OCI-M1 (cell line): ENCODE measurements at regions not wholly inside any gene's neighbourhood (a gene's known extent, or its start where the extent isn't known, plus 50 kb on each side); places are given as distances from the start of the nearest gene placed in this dataset.

Source experiments
- DNase-seq: peaks from one replicate; lab custom pipeline; 2025; lab: John Stamatoyannopoulos, UW

DNA sequence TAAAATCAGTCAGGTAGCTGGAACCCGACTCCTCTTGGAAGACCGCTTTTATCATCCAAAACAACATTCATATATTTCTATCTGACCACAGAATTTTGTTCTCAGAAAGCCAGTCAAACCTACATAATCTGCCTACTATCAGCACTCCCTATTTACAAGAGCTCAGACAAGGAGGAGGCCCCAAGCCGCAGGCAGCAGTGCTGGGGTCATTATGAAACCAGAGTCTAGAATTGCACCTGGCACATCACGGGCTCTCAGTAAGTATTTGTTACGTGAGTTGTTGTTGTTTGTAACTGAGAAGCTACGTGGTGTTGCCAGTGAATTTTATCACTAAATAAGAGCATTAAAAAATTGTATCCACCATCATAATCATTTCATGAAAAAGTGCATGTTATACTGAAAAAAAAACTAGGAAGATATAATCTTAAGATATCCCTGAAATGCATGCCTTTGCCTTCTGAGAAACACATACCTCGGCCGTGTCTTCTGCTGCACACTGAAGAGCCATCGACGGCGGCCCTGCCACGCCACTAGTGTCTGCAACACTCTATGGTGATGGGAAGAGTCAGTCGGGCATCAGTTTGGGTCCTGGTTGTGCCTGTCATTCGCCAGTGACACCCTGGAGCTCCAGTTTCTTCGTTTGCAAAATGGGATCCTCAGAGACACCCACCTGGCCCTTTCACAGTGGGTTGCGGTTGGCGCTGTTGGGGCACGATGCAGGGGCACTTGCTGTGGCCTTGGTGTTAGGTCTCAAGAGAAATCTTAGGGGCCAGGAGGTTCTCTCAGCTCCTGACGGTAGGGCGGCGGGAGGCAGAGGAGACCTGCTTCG, 505.9 kb downstream of the EIPR1 start:
- no peak for DNase-seq

DNA sequence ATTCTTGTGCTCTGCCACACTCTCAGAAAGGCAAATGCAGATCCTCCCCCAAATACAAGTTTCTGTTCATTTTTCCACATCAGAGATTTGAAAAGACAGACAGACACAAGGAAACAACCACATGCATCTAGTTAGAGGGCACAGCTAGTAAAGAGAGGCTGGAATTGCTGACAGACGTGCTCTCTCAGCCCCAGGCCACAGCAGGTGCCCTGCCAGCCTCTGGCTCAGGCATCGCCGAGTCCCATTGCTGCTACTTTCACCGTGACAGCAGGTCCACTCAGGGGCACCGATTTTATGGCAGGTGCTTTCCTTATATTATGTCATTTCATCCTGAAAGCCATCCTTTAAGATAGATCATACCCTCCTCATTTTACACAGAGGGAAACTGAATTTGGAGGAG, 507.5 kb downstream of the EIPR1 start:
- no peak for DNase-seq

DNA sequence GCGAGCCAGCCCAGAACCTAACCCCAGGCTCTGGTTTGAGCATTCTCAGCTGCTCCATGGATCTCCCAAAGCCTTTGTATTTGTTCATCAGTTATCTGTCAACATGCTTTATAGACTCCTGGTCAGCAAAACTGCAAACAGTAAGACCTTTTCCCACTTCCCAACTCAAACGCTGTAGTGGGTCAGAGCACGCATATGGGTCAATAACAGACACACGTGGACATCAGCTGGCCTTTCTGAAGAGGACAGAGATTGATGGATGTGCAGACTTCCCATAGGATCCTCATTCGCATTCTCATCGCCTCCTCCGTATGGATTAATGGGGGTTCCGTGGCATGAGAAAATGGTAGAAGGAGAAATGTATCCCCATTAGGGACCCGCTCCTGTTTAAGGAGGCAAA, 508.1 kb downstream of the EIPR1 start:
- no peak for DNase-seq

DNA sequence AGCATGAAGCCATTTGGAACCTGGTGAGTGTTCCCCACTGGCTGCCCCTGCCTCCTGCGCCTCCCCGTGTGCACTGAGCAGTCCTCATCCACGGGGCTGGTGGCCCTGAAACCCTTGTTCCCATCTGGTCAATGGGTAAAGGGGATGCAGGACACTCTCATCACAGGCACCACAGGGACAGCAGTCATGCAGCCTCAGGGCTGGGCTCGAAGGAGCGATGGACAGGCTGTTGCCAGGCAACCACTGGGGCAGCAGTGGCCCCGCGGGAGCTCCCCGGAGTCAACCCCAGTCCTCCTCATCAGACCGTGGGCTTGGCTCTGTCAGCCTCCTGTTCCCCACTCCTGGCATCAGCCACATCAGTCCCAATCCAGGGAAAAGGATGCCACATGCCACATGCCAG, 509.5 kb downstream of the EIPR1 start:
- DNase-seq = no peak

DNA sequence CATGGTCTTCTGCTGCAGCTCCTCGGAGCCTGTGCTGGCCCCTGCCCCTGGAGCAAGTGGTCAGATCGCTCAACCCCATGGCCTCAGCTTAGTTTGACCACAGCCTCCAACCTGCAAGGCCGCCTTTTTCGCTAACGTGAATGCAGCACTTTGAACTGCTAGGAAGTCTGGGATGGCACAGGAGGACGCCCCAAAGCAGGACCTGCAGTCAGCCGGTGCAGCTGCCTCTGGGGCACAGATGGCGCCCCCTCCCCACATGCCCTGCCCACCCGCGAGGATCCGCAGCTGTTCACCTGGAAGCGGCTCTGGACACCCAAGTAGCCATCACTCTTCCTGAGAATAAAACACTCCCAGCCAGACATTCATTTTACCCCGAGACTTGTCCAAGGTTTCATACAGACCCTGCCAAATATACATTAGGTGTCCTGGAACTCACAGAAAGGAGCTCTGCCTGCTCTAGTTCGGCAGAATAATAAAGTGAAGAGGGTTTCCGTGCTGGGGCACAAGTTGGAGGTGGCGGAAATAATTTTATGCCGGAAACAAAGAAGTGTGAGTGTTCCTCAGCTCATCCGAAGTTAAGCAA, 510.1 kb downstream of the EIPR1 start:
- DNase-seq = no peak

DNA sequence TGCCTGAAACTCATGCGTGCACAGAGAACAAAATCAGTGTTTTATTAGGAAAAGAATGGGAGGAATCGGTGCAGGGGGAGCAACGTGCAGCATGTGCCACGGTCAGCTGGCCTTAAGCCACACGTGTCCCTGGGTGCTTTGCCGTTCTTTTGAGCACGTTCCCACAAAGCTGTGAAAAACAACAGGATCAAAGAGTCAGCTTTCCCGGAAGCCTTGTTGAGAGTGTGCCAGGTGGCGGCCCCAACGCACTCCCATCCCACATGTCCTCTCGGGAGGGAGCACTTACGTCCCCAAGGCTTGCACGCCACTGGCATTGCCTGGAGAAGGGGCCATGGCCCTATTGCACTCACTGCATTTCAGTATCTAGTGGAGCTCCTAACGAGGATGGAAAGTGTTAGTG, 511.2 kb downstream of the EIPR1 start:
- no peak for DNase-seq

DNA sequence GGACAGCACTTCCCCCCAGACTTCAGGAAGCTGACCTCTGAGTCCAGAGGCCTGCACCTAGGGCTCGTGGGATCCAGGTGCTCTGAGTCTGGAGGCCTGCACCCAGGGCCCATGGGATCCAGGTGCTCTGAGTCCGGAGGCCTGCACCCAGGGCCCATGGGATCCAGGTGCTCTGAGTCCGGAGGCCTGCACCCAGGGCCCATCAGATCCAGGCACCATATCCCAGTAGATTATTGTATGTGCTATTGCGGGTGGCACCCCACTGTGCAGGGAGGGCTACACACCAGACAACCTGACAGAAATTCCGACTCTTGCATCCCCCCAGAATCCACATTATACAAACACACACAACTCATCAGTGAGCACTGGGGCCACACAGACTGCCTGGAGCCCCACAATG, 515.2 kb downstream of the EIPR1 start:
- no peak for DNase-seq

DNA sequence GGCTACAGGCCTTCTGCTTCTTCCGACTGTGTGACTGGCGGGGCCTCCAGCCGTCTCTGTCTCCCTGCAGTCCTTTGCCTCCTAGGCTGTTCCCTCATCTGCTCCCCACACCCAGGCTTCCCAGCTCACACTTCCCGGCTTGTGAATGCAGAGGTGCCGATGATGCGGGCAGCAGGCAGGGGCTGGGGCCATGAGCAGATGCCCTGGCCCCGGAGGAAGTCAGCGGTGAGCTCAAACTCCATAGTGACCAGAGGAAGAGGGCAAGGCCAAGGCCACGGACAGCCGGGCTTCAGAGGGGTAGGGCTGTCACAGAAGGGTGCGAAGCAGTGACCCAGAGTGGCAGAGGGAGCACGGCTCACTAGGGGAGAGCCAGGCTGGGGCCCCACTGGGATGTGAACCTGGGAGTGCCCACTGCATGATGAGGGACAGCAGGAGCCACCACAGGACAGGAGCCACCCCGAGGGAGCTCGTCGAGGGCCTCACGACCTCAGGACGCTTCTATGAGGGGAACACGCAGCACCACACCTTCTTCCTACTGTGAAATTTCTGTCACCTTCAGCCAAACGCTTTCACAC, 515.9 kb downstream of the EIPR1 start:
- no peak for DNase-seq

DNA sequence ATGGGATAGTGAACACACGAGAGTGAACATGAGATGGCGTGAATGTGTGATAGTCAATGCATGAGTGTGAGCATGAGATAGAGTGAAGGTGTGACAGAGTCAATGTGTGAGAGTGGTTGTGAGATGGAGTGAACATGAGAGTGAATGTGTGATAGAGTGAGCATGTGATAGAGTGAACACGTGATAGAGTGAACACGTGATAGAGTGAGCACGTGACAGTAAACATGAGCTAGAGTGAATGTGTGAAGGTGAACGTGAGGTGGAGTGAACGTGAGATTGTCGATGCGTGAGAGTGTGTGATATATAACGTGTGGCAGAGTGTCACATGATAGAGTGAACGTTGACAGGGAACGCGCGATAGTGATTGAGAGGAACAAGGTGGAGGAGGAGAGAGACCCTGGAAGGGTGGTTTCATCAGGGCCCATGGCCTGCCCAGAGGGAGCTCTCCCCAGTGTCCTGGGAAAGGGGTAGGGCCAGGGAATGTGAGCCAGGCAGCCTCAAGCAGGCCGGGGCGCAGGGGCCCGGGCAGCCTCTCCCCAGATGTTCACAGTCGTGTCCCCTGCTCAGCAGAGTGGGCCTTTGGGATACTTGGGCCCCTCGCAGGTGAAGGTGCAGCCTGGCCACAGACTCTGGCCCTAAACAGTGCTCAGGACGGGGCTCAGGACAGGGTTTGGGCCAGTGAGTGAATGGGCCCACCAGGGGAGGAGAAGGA, 516.9 kb downstream of the EIPR1 start:
- no peak for DNase-seq

DNA sequence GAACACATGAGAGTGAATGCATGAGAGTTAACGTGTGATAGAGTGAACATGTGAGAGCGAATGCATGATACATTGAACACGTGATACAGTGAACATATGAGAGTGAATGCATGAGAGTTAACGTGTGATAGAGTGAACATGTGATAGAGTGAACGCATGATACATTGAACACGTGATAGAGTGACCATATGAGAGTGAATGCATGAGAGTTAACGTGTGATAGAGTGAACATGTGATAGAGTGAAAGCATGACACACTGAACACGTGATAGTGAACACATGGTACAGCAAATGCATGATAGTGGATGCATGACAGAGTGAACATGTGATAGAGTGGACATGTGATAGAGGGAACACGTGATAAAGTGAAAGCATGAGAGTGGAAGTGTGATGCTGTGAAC, 517.9 kb downstream of the EIPR1 start:
- DNase-seq = no peak

DNA sequence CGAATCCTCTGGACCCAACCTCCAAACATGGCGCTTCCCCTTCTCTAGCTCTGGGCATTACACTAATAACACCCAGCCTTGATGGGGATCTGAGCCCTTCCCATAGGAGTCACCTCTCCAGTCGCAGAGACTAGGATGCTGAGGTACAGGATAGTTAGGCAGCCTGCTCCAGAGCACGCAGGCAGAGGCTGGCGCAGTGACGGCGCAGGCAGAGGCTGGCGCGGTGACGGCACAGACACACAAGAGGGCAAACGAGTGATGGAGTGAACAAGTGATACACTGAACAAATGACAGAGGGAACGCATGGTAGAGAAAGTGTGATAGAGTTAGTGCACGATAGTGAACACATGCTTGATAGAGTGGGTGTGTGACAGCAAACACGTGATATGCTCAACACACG, 518.5 kb downstream of the EIPR1 start:
- no peak for DNase-seq

DNA sequence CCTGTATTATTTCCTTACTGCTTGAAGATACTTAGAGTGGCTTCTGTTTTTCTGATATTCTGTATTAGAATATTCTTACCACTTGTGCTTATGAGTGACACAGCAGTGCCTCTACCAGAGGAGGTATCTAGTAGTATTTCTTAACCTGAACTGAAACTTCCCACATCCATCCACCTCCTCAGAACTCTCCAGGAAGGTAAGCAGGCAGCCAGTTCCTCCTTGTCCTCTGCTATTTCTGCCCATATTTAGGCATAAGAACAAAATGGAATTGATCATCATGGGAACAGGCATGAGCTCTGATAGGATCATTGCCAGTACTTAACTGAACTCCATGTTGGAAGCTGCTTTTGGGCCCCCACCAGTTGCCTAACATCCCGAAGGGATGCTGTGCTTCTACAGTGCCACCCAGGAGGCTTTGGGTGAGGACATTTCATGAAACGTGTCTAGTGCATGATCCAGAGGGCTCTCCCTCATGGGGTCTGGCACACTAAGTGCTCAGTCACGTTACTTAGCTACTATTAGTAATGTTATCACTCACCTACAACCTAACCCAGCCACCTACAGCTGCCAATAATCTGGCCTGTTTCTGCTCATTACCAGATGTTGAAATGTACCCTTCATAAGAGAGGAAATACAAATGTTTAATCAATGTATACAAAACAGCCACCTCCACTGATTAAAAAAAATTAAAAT, 520.7 kb downstream of the EIPR1 start:
- DNase-seq = no peak

DNA sequence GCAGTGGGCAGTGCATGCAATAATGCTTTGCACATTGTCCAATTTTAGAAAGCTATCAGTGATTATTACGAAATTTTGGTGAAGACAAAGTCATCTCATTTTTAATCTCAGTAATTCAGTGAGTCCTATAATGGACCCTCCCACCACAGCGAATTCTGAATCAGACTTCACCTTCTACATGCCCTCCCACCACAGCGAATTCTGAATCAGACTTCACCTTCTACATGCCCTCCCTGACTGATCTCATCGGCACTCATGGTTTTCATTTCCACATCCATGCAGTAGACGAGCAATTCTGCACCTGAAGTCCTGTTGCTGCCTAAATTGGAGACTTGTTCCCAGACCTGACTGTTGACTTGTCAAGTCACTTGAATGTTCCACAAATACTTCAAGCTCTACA, 522.3 kb downstream of the EIPR1 start:
- no peak for DNase-seq

DNA sequence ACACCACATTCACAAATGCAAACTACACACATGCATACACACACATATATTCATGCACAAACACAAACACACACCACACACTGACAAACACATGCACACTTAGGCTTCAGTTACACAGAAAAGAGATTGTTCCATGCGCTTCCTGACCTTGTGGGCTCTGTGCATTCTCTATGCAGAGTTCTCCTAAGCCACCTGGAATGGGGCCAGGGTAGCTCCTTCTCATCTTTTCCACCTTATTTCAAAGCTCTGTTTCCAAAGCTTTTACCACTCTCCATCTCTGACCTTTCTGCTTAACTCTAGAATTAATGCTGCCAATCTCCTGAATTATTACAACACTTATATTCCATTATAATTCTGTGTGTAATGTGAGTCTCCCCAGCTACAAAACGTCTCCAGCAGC, 522.3 kb upstream of the MYT1L start:
- DNase-seq = no peak

DNA sequence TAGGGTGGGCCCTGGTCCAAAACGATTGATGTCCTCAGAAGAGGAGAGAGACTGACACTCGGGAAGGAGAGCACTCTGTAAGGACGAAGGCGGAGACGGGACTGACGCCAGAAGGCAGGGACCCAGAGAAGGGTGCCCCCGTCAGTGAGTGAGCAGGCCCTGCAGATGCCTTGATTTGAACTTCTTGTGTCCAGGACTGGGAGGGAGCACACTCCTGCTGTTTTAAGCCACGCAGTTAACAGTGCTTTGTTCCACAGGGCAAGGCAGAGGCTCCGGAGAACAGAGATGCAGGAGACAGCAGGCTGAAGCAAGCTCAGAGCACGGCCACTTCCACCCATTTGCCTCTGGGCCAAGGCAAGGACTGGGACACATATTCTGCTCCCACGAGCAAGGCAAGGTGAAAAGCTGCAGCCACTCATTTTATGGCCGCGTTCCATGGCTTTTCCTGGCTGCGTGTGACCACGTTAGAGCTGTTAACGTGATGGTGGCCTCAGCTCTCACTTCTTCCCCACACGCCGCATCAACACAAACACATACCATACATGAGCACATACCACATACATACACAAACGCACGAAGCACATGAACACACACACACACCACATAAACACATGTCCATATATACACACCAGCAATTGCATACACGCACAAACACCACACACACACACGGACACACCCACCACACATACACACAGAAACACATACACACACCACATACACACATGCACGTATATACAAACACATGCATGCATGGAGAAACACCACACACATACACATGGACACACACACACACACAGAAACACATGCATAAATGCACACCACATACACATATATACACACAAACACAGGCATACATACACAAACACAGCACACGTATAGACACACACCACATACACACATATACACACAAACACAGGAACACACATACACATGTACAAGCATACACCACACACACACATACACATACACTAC, 521.0 kb upstream of the MYT1L start:
- DNase-seq = no peak

DNA sequence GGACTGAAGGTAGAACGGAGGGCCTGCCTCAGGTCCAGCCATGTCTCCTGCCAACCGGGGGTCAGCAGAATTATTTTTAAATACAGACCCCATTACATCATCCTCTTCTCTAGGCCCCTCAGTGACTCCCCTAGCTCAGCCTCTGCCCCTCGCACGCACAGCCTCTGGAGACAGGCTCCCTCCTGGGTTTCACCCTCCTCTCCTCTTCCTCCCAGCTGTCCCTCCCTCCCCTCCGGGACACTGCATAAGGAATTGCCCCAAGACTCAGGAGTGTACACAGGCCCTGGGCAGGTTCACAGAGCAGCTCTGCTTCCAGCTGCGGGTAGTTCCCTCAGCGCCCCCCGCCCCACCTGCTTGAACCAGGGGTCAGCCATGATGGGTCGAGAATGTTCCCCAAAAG, 520.2 kb upstream of the MYT1L start:
- no peak for DNase-seq

DNA sequence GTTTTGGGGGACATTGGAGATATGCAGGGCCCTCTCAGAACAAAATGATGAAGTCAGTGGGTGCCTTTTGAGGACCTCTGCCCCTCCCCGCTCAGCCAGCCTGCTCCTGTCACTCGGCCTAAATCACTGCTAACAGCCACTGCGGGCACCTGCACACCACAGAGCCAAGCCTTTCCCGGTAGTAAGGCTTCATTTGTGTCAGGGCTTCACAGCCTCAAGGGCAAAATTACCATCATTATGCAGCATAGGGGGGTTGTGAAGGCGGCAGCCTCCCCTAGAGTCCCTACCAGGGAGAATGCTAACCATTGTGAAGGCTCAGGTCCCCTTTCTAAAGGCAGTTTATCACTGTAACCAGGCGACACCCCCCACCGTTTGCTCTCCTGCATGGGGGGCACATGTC, 519.8 kb upstream of the MYT1L start:
- DNase-seq = no peak

DNA sequence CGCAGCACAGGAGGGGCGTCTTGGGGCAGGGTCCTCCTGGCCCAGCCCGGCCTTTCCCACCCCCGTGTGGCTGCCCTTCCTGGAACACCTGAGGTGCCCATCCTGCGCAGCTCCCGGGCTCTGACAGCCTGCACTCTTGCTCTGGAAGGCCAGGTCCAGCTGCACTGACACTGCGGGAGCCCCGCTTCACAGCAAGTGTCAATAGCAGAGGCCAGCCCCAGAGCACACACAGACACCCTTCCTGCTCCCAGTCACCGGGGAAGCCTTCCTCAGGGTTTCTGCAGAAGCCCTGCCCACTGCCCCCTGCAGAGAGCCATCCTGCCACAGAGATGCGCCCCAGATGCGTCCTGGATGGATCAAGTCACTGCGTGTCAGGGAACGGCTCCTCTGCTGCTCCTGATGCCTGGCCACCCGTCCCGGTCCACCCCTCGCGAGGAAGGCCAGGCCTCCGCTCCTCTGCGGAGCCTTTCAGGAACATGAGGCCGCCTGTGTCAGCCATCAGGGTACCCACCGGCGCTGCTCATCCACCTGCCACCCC, 519.2 kb upstream of the MYT1L start:
- no peak for DNase-seq

DNA sequence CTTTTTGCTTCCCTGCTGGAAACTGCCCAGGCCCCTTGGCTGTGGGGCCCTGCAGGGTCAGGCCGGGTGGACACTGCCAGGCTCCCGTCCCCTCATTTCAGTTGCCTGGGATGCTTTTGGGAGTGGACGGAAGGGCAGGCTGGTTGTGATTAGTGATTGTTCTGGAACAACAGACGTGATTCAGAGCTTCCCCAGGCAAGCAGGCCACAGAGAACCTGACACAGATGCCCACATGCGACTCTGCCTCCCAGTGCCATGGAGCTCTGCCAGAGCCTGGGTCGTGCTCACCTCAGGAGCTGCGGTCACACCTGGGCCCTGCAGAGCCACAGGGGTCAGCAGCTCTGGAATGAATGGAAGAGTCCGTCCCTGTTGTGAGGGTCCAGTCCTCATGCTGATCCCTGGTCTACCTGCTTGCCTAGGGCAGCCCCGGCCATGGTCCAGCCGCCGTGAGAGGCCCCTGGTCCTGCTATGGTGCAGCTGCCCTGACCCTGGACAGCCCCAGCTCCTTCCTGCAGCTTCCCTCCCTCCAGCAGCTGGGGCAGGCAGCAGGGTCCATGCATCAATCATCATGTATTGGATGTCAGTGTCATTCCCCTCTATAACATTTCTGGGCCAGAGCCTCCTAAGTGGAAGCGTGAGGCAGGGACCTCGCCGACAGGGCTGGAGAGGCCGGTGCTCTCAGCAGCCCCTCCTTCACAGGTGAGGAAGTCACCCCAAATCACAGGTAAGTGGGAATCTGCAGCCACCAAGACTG, 518.6 kb upstream of the MYT1L start:
- no peak for DNase-seq
